T-helper 2 cell treated with Interferon-gamma antibody and Interleukin-4, amounts not matched to agents 5 μg/mL and 100 μg/mL, for 36 hours (primary cell): ENCODE measurements at regions not wholly inside any gene's neighbourhood (a gene's known extent, or its start where the extent isn't known, plus 50 kb on each side); places are given as distances from the start of the nearest gene placed in this dataset.
"Not testable (repeated sequence)": the region's sequence is repeated elsewhere in the genome, so short reads cannot be mapped to it uniquely, and the experiment has no call there.

ENCODE experiments used
- DNase-seq: peaks from one replicate; pipeline ENCODE4 v3.0.0; 2021; ENCODE audit warnings: low spot score
- H3K27ac Mint-ChIP-seq: one replicate; pipeline ENCODE4 v1.8.0; 2021; ENCODE audit warnings: mild to moderate bottlenecking, mixed read lengths
- H3K27me3 Mint-ChIP-seq: one replicate; pipeline ENCODE4 v1.8.0; 2021; ENCODE audit warnings: low read depth, mixed read lengths
- H3K36me3 Mint-ChIP-seq: one replicate; pipeline ENCODE4 v1.8.0; 2021; ENCODE audit warnings: low read depth, mixed read lengths
- H3K4me1 Mint-ChIP-seq: one replicate; pipeline ENCODE4 v1.8.0; 2021; ENCODE audit warnings: low read depth, mixed read lengths
- H3K4me3 Mint-ChIP-seq: one replicate; pipeline ENCODE4 v1.8.0; 2022; ENCODE audit warnings: mild to moderate bottlenecking, moderate library complexity, mixed read lengths
- H3K9me3 Mint-ChIP-seq: one replicate; pipeline ENCODE4 v1.8.0; 2021; ENCODE audit warnings: mixed read lengths

DNA sequence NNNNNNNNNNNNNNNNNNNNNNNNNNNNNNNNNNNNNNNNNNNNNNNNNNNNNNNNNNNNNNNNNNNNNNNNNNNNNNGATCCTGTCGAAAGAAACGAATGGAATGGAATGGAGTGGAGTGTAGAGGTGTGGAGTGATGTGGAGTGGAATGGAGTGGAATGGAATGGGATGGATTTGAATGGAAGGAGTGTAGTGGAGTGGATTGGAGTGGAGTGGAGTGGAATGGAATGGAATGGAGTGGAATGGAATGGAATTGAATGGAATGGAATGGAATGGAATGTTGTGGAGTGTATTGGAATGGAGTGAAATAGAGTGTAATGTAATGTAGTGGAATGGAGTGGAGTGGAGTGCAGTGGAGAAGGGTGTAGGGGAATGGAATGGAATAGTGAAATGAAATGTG lies 1275.4 kb upstream of the TPTE start:
- H3K4me3 Mint-ChIP-seq, H3K27ac Mint-ChIP-seq, H3K27me3 Mint-ChIP-seq, DNase-seq, H3K4me1 Mint-ChIP-seq: not testable (repeated sequence)
- H3K9me3 Mint-ChIP-seq: peaks cover 30% of the 10 kb centered on the region
- peaks cover 11% of the 10 kb centered on the region for H3K36me3 Mint-ChIP-seq

DNA sequence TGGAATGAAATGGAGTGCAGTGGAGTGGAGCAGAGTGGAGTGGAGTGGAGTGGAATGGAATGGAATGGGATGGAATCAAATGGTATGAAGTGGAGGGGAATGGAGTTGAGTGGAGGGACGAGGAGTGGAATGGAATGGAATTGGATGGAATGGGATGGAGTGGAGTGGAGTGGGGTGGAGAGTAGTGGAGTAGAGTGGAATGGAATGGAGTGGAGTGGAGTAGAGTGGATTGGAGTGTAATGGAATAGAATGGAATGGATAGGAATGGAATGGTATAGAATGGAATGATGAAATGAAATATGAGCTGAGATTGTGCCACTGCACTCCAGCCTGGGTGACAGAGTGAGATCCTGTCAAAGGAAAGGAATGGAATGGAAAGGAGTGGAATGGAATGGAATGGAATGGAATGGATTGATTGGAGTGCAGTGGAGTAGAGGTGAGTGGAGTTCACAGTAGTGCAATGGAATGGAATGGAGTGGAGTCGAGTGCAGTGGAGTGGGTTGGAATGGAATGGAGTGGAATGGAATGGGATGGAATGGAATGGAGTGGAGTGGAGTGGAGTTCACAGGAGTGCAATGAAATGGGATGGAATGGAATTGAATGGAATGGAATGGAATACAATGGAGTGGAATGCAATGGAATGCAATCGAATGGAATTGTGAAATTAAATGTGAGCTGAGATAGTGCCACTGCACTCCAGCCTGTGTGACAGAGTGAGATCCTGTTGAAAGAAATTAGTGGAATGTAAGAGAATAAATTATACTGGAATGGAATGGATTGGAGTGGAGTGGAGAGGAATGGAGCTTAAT lies 1274.7 kb upstream of the TPTE start:
- H3K9me3 Mint-ChIP-seq: peaks cover 30% of the 10 kb centered on the region
- H3K4me3 Mint-ChIP-seq, H3K27me3 Mint-ChIP-seq, H3K4me1 Mint-ChIP-seq, H3K27ac Mint-ChIP-seq: not testable (repeated sequence)
- DNase-seq: peak; percentile 4
- H3K36me3 Mint-ChIP-seq: peaks cover 11% of the 10 kb centered on the region

DNA sequence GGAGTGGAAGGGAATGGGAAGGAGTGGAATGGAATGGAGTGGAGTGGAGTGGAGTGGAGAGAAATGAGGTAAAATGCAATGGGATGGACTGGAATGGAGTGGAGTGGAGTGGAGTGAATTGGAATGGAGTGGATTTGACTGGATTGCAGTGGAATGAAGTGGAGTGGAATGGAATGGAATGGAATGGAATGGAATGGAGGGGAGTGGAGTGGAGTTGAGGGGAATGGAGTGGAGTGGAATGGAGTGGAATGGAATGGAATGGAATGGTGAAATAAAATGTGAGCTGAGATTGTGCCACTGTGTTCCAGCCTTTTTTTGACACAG lies 1274.1 kb upstream of the TPTE start:
- peaks cover 11% of the 10 kb centered on the region for H3K36me3 Mint-ChIP-seq
- not testable (repeated sequence) for H3K4me3 Mint-ChIP-seq, H3K27ac Mint-ChIP-seq, H3K27me3 Mint-ChIP-seq, H3K4me1 Mint-ChIP-seq, DNase-seq
- peaks cover 30% of the 10 kb centered on the region for H3K9me3 Mint-ChIP-seq

DNA sequence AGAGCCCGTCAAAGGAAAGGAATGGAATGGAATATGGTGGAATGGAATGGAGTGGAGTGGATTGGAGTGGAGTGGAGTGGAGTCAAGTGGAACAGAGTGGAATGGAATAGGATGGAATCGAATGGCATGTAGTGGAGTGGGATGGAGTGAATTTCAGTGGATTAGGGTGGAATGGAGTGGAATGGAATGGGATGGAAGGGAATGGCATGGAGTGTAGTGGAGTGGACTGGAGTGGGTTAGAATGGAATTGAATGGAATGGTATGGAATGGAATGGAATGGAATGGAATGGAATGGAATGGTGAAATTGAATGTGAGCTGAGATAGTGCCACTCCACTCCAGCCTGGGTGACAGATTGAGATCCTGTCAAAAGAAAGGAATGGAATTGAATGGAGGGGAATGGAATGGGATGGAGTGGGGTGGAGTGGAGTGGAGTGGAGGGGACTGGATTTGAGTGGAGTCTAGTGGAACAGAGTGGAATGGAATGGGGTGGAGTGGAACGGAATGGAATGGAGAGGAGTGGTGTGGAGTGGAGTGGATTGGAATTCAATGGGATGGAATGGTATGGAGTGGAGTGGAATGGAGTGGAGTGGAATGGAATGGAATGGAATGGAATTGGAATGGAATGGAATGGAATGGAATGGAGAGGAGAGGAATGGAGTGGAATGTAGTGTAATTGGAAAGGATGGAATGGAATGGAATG lies 1273.6 kb upstream of the TPTE start:
- peaks cover 11% of the 10 kb centered on the region for H3K36me3 Mint-ChIP-seq
- H3K4me1 Mint-ChIP-seq, H3K27me3 Mint-ChIP-seq, H3K27ac Mint-ChIP-seq, DNase-seq, H3K4me3 Mint-ChIP-seq: not testable (repeated sequence)
- peaks cover 30% of the 10 kb centered on the region for H3K9me3 Mint-ChIP-seq
